ENCODE measurements at regions not wholly inside any gene's neighbourhood (a gene's known extent, or its start where the extent isn't known, plus 50 kb on each side); places are given as distances from the start of the nearest gene placed in this dataset.

GRCh38 chr7:106165337-106165736, 53.2 kb upstream of the SYPL1 start:
- DNase-seq: no peak

GRCh38 chr7:106163257-106163656, 51.1 kb upstream of the SYPL1 start:
- DNase-seq: no peak

Measured in CD4-positive, alpha-beta T cell treated with Interleukin-4 for 1 hour (primary cell).